ENCODE measurements at regions not wholly inside any gene's neighbourhood (a gene's known extent, or its start where the extent isn't known, plus 50 kb on each side); places are given as distances from the start of the nearest gene placed in this dataset.

GRCh38 chr6:128605961-128606360, 85.6 kb upstream of the PTPRK start:
- TF ChIP-seq EZH2 (IDR thresholded peaks at IDR 0.05; ENCODE audit: insufficient read depth, poor library complexity, severe bottlenecking) = no peak
- no peak for TF ChIP-seq EZH2phosphoT487 (IDR thresholded peaks at IDR 0.05; ENCODE audit: insufficient read depth, low read depth)

All from GM23248 (cell line).